KOPT-K1 (cell line): ENCODE measurements at regions not wholly inside any gene's neighbourhood (a gene's known extent, or its start where the extent isn't known, plus 50 kb on each side); places are given as distances from the start of the nearest gene placed in this dataset.

Experiments used
- H3K27ac ChIP-seq: fragments of 200-600 bp; sonication (generic); 2 replicates; pipeline ENCODE4 v1.5.1; 2016; ENCODE audit warnings: antibody characterized with exemption, mild to moderate bottlenecking, low read depth, low read length; ENCODE audit not compliant: poor library complexity, severe bottlenecking
- H3K36me3 ChIP-seq: fragments of 200-600 bp; sonication (generic); 2 replicates; pipeline ENCODE4 v1.5.1; 2017; ENCODE audit warnings: antibody characterized with exemption, mild to moderate bottlenecking, low read length, moderate library complexity; ENCODE audit not compliant: insufficient read depth
- H3K9me3 ChIP-seq: fragments of 200-600 bp; sonication (generic); 2 replicates; pipeline ENCODE4 v1.5.1; 2017; ENCODE audit warnings: antibody characterized with exemption, low read length, mild to moderate bottlenecking; ENCODE audit not compliant: insufficient read depth, poor library complexity, severe bottlenecking

DNA sequence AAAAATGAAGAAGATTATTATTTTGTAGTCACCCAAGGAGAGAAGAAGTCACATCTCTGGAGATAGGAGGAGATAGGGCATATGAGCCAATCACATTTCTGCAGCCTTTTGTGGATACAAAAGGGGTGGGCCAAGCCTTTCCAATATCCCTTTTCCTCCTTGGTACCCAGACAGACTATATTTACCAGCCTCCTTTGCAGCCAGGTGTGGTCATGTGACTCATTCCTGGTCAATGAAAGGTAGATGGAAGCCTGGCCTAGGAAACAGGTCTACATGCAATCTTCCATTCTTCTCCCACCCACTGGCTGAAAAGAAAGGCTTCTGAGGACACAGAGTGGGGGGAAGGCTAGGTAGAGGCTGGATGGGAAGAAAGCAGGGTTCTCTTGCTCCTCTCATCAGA lies 58.1 kb upstream of the ERG start:
- Histone ChIP-seq H3K9me3 (no peaks in the 10 kb centered on the region), H3K36me3 (no peaks in the 10 kb centered on the region), H3K27ac (no peak overlapping the region)

DNA sequence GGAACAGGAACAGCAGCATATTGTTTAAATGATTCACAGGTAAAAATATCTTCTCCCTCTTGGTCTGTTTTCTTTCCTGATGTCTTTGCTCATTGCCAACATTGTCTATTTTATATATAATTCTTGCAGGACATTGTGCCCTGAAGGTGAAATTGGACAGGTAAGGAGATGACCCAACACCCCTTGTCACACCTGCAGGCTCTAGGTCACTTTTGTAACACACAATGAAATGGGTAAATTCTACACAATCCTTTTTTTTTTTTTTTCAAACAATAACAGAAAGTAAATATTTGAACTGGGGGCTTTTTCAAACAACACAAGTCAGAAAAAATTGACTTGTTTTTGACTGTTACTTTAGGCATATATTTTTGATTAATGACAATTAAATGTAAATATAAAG lies 62.9 kb upstream of the ERG start:
- no peak overlapping the region for H3K27ac ChIP-seq
- H3K36me3 ChIP-seq: no peaks in the 10 kb centered on the region

DNA sequence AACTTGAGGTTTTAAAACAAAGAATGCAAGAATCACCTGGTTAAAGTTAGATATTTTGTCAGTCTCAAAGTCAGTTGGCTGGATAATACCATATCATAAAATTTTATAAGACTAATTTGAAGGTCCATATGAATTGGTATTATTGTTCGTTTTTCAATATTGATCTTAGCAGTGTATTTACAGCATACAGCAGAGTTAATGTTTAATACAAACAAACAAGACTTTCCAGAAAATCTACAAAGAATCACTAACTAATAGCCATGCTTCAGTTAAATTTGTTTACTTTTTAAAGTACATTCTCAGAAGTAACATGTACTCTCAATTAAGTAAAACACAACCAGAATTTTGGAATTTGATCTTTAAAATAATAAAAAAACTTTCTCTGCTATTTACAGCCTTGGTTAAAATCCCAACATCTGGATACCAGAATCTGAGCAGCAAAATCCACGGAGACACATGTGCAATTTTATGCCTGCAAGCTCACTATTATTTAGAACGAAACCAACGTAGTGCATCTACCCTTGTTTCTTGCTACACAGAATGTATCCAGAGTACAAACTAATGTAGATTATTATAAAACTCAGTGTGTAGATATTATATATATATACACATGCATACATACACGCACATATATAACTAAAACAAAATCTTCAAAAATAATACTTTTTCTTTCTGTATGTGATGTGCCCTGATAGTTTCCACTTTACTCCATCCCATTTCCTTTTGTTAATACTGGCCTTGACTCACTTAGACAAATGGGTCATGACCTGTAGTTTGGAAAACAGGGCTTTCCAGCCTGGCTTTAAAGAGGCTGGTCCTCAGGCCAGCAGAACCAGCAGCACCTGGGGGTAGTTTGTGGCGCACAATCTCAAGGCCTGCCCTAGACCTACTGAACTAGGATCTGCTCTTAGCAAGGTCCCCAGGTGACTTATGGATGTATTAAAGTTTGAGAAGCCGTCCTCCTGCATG lies 63.6 kb upstream of the ERG start:
- Histone ChIP-seq H3K27ac (no peak overlapping the region), H3K9me3 (no peaks in the 10 kb centered on the region), H3K36me3 (no peaks in the 10 kb centered on the region)

More for the DNA sequence above, 62.9 kb upstream of the ERG start:
- H3K9me3 ChIP-seq: no peaks in the 10 kb centered on the region

DNA sequence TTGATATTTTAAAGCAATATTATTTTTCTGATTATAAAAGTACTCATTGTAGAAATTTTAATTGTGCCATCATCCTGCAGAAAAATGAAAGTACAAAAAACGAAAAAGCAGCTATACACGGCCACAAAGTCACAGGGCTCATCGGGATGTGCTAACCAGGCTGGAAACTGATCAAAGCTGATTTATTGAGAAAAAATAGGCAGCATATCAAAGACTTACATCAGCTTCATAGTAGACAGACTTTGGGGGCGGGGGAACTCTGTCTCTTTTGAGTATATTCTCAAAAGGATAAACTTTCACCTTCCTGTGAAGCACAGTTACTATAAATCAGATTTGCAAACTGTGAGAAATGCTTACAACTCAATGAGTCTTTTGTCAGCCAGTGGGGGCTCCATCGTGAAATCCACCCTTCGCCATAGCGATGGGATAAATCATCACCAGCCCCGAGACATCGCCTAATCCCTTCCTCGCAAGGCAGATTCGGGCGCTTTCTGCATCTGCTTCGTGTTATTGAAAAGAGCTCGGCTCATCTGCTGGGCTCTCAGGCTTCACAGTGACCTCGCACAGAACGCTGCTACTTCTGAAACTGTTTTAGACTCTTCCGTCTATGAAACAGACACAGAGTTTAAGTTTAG lies 69.2 kb upstream of the ERG start:
- H3K36me3 ChIP-seq: no peaks in the 10 kb centered on the region
- no peak overlapping the region for H3K27ac ChIP-seq
- no peaks in the 10 kb centered on the region for H3K9me3 ChIP-seq

DNA sequence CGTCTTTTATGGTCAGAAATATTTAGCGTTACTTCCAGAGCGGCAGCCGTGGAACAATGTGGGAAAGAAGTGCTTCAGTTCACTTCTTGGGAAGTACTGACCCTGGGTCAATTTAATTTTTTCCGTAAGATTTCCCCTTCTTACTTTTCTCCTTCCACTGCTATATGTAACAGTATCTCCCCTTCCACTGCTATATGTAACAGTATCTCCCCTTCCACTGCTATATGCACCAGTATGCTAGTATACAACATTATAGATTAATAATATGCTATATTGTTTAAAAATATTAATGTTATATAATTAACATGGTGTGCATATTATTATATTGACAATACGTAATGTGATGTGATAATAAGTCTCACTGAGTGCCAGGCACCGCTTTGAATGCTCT lies 69.7 kb upstream of the ERG start:
- H3K9me3 ChIP-seq: no peaks in the 10 kb centered on the region
- H3K27ac ChIP-seq: no peak overlapping the region
- no peaks in the 10 kb centered on the region for H3K36me3 ChIP-seq

GRCh38 chr21:38569733-38570132 lies 71.5 kb upstream of the ERG start:
- H3K27ac ChIP-seq: no peak overlapping the region
- no peaks in the 10 kb centered on the region for H3K9me3 ChIP-seq
- no peaks in the 10 kb centered on the region for H3K36me3 ChIP-seq

- Histone ChIP-seq H3K27ac (no peak overlapping the region), H3K36me3 (no peaks in the 10 kb centered on the region), H3K9me3 (no peaks in the 10 kb centered on the region)
Measured at GRCh38 chr21:38570596-38570995, 72.3 kb upstream of the ERG start.

DNA sequence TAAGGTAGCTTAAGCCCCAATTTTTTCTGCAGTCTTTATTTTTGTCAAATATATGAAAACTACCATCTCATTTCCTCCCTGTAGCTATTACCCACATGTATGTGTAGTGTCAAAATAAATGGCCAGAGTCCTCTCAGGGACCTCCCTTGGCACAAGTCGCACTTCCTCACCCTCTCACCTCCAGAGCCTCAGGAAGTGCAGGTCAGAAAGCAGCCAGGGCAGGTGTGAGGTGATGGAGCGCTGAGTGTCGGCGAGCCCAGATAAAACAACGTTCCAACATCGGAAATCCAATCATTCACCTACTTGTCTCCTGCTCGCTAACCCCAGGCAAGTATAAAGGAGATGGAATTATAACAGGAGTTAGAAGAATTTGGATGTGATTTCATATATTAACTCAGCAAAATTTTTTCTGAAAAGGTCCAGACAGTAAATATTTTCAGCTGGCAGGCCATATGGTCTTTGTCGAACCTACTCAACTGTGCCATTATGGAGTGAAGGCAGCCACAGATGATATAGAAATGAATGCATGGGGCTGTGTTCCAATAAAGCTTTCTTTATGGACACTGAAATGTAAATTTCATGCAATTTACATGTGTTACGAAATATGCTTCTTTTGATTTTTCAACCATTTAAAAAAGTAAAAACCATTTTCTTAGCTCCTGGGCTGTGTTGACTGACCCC lies 76.8 kb upstream of the ERG start:
- Histone ChIP-seq H3K36me3 (no peaks in the 10 kb centered on the region), H3K9me3 (no peaks in the 10 kb centered on the region), H3K27ac (no peak overlapping the region)

DNA sequence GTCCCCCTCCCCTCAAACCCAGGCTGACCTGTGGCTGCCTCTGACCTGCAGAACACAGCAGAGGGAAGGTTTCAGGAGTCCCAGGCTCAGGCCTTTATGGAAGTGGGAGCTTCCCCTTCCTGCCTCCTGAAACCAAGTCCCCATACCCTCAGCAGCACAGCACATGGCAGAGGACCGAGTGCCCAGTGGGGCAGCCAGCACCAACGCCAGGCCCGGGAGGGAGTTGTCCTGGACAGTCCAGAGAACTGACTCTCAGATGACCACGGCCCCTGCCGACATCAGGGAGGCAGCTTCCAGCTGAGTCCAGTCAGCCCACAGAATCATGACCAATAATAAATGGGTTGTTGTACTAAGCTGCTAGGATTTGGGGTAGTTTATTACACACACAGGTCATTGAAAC lies 79.6 kb upstream of the ERG start:
- no peaks in the 10 kb centered on the region for H3K36me3 ChIP-seq
- H3K9me3 ChIP-seq: no peaks in the 10 kb centered on the region
- no peak overlapping the region for H3K27ac ChIP-seq

DNA sequence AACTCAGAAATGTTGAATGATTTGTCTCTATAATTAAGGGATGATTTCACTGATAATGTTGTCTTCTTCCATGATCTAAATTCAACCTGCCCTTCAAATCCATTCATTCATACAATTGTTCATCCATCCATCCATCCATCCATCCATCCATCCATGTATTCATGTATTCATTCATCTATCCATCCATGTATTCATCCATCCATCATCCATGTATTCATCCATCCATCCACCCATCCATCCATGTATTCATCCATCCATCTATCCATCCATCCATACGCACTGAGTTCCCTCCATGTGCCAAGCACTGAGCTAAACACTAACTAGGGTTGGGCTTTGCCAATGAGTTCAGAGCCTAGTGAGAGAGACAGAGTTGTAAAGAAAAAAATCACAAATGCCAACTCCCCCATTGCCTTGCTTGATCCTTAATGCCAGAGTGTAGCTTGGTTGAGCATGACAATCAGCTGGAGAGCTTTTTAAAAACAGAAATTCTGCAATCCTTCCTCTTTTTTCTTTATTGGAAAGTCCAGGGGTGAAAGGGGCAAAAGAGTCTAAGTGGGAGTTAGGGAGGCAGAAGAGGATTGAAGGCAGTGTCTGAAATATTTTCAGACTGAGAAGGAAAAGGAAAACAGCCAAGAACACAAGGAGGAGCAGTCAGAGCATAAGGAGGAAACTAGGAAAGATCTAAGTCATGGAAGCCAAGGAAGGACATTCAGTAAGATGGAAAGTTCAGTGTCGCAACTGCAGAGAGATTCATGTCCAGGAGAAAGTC lies 92.4 kb upstream of the ERG start:
- Histone ChIP-seq H3K27ac (no peak overlapping the region), H3K9me3 (no peaks in the 10 kb centered on the region), H3K36me3 (no peaks in the 10 kb centered on the region)

GRCh38 chr21:38591218-38591537 lies 92.9 kb upstream of the ERG start:
- H3K36me3 ChIP-seq: no peaks in the 10 kb centered on the region

DNA sequence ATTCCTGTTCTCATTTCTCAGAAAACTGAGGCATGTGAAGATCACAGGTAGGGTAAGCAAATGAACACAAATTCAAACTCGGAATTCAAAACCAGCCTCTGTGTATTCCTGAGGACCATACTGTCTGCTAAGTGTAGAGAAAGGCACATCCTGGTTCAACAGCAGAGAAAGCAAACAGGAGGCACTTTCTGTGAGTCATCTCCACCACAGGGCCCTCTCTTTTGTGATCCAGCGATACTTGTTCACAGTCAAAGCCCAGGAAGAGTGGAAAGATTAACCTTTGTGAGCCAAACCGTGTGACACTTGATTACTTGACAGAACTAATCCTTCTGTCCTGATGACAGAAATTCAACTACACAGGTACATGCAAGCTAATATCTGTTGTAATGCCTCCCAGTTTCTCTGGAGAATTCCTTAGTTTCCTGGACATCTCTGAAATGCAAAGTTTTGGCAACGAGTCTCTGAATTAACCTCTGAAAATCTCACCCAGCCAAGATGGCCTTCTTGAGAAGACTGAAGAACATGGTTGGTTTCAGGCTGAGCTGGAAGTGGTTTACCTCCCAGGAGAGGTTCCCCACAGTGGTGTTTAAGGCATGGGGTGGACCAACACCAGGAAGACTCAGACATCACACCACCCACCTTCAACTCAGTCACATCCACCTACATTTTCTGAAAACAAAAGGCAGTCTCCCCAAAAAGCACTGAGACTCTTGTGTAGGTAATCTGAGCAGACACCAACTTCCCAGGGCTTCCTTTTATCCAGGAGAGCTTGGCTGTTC lies 98.2 kb upstream of the ERG start:
- H3K36me3 ChIP-seq: no peaks in the 10 kb centered on the region
- no peaks in the 10 kb centered on the region for H3K9me3 ChIP-seq
- no peak overlapping the region for H3K27ac ChIP-seq

More at GRCh38 chr21:38591218-38591537, 92.9 kb upstream of the ERG start:
- no peak overlapping the region for H3K27ac ChIP-seq
- no peaks in the 10 kb centered on the region for H3K9me3 ChIP-seq

DNA sequence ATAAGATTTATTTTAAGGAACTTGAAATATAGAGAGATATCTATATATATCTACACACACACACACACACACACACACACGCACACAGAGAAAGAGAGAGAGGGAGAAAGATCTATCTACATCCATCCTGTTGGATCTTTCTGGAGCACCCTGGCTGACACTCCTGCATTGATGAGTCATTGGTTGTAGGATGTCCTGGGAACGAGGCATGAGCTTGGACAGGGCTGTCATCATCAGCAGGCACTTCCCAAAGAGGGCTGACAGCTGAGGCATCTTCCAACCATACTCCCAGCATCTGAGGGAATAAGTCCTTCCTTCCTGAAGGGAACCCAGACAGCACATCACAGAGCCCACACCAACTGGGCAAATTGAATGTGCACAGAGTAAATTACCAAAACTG lies 99.1 kb upstream of the ERG start:
- Histone ChIP-seq H3K36me3 (no peaks in the 10 kb centered on the region), H3K9me3 (no peaks in the 10 kb centered on the region), H3K27ac (no peak overlapping the region)

DNA sequence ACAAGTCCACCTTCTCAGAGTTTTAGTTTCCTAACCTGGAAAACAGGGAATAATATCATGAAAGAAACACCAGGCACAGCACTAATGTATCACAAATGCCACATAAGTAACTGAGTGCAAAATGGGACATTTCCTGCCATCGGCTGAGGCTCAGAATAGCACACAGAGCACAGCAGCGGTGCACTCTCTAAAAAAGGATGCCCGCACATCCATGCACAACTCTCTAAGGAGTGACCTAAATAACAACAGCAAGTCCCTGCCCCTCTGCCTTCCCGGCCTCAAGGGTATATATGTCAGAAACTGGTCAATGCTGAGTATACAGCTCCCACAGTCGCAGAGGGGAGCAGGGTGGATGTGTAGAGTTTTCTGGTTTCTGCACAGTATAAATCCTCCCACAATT lies 100.1 kb upstream of the ERG start:
- Histone ChIP-seq H3K27ac (no peak overlapping the region), H3K36me3 (no peaks in the 10 kb centered on the region), H3K9me3 (no peaks in the 10 kb centered on the region)
